Thymus (tissue), 11 donors: ENCODE measurements at regions not wholly inside any gene's neighbourhood (a gene's known extent, or its start where the extent isn't known, plus 50 kb on each side); places are given as distances from the start of the nearest gene placed in this dataset.

Experiments used
- DNase-seq, 9 donors: peaks; one replicate each; pipeline ENCODE4 v3.0.0-alpha.2; 2013; ENCODE audit warnings: low spot score in 9 of 9, low read depth in 6 of 9, missing footprints in 1 of 9
- H3K27ac ChIP-seq, 2 donors: one replicate each; pipeline ENCODE4 v1.5.1; 2013; ENCODE audit warnings: control low read depth in 1 of 2, low read depth in 1 of 2, low read length in 1 of 2, mild to moderate bottlenecking in 1 of 2, moderate library complexity in 1 of 2
- H3K27me3 ChIP-seq, 2 donors: one replicate each; pipeline ENCODE4 v1.5.1; 2013; ENCODE audit warnings: low read length in 1 of 2; ENCODE audit not compliant: control insufficient read depth in 2 of 2, insufficient read depth in 1 of 2
- H3K36me3 ChIP-seq, 2 donors: one replicate each; pipeline ENCODE4 v1.5.1; 2013; ENCODE audit warnings: low read length in 1 of 2, mild to moderate bottlenecking in 1 of 2, moderate library complexity in 1 of 2; ENCODE audit not compliant: control insufficient read depth in 2 of 2, insufficient read depth in 2 of 2
- H3K4me1 ChIP-seq, 2 donors: one replicate each; pipeline ENCODE4 v1.5.1; 2013; ENCODE audit warnings: low read length in 2 of 2; ENCODE audit not compliant: control insufficient read depth in 2 of 2, insufficient read depth in 2 of 2
- H3K4me3 ChIP-seq, 2 donors: one replicate each; pipeline ENCODE4 v1.5.1; 2013; ENCODE audit warnings: low read length in 2 of 2, control low read depth in 1 of 2, mild to moderate bottlenecking in 1 of 2
- H3K9me3 ChIP-seq, 2 donors: one replicate each; pipeline ENCODE4 v1.5.1; 2013; ENCODE audit warnings: low read length in 1 of 2, mild to moderate bottlenecking in 1 of 2; ENCODE audit not compliant: control insufficient read depth in 2 of 2, insufficient read depth in 1 of 2
- WGBS: extraction: QIAGEN DNeasy Blood & Tissue Kit; methylation state at CpG from one replicate; pipeline ENCODE4 v1.1.7; 2013; 5-methylcytosine and 5-hydroxymethylcytosine counted together
- donor health status: healthy.

DNA sequence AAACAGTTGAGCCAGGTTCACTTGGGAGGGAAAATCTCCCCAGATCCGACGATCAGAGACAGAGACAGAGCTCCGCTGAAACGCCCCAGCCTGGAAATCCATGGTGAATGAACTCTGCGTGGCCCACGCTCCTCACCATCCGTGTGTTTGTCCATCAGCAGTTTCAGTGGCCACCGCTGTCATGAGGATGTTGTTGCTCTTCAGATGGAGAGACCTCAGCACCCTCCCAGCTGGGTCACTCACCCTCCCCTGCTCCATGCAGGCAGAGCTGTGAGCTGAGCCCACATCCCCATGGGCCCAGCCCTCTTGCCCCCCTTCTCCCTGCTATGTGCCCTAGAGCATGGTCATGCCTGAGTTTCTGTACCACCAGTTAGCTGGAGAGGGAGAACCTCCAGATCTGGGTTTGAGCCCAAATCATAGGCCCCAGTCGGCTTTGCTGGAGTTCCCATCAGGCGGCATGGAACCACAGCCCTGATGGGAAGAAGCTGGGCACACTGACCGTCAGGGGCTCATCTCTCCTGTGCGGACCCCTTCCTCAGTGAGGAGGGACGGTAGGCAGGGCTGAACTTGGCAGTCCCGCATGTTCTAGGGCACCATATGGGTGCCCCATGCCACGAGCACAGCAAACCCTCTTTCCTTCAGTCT, 154.4 kb upstream of the COL5A1 start:
- Histone ChIP-seq H3K27me3 (peaks cover 0 to 3% of the 10 kb centered on the region in 2 donors), H3K4me3 (no peak overlapping the region), H3K9me3 (no peaks in the 10 kb centered on the region), H3K4me1 (peaks cover 0 to 3% of the 10 kb centered on the region in 2 donors), H3K36me3 (no peaks in the 10 kb centered on the region), H3K27ac (no peak overlapping the region)
- no peak for DNase-seq
- 97% methylated on average over 15 of the region's 15 CpGs for WGBS

DNA sequence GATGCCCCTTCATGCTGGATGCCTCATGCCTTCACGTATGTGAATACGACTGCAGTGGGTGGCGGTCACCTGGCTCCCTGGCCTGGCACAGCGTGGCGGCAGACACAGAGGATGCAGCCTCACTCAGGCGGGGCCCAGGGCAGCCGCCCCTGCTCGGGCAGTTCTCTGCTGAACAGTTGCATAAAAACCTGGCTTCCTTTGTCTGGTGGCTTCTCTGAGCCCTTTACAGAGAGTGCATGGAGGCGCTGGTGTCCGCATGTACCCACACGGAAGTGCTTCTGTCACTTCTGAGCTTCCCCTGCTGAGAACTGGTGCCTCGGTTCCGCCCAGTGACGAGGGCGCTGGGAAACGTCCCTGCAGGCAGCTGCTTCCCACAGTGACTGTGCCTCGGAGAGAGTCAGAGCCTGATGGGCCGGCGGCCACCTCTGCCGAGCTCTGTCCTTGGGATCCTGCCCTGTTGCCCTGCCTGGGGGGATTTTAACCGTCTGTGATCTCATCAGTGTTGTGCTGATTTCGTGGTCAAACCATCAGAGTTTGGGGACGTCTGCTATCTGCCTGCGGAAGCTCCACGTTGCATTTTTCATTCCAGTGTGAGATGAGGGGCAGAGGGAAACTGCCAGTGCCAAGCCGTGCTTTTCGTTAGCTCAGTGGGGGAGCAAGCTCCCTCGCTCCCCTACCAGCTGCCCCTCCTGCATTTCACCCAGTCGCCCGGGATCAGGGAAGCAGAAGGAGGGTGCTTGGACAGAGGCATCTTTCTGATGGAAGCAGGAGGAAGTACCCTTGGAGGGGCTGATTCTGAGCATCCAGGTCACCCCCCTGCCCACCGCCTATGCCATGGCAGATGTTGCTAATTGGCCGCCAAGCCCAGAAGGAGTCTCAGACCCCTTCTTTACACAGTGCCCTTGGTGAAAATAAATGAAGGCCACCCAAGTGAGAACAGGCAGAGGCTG, 153.0 kb upstream of the COL5A1 start:
- Histone ChIP-seq H3K4me3 (no peak overlapping the region), H3K4me1 (peaks cover 6 to 17% of the 10 kb centered on the region in 2 donors), H3K9me3 (peaks cover 0 to 4% of the 10 kb centered on the region in 2 donors), H3K27ac (no peak overlapping the region), H3K27me3 (peaks cover 0 to 3% of the 10 kb centered on the region in 2 donors), H3K36me3 (no peaks in the 10 kb centered on the region)
- 92% methylated on average over 32 of the region's 32 CpGs for WGBS
- DNase-seq, result no peak

DNA sequence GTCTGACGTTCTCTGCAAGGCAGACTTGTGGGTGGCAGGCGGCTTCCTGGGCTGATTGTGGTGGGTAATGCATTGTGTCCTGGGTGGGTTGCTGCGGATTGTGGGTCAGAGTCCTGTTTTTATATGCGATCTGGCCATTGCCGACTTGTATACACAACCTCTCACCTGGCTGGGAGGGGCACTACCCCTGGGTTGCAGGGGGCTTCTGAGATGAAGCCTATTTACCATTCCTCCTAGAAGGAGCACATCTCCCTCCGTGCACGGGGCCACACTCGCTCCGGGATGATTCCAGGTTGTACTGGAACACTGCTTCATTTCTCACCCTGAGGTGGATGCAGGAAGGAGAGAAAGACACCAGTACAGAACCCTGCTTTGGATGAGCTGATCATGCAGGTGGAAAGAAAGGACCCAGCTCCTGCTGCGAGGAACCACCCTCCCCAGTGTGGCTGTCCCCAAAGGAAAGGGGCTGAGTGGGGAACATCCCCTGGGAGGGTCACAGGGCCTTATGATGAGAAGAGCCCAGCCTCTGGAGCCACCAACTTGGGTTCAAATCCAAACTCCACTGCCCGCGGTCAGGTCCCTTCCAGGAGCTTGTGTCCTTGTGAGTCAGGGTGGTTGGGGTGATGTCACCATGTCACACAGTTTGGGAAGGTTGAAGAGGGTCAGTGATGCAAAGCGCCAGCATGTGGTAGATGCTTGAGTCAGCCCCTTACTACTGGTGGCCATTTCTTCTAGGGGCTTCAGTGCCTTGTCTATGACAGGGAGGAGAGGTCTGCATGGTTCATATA, 151.8 kb upstream of the COL5A1 start:
- H3K9me3 ChIP-seq, result peaks cover 0 to 4% of the 10 kb centered on the region in 2 donors
- H3K4me1 ChIP-seq, result peaks cover 12 to 22% of the 10 kb centered on the region in 2 donors
- DNase-seq, result no peak
- no peak overlapping the region for H3K4me3 ChIP-seq
- H3K27ac ChIP-seq, result no peak overlapping the region
- H3K27me3 ChIP-seq, result peaks cover 0 to 6% of the 10 kb centered on the region in 2 donors
- no peaks in the 10 kb centered on the region for H3K36me3 ChIP-seq
- 97% methylated on average over 13 of the region's 13 CpGs for WGBS

DNA sequence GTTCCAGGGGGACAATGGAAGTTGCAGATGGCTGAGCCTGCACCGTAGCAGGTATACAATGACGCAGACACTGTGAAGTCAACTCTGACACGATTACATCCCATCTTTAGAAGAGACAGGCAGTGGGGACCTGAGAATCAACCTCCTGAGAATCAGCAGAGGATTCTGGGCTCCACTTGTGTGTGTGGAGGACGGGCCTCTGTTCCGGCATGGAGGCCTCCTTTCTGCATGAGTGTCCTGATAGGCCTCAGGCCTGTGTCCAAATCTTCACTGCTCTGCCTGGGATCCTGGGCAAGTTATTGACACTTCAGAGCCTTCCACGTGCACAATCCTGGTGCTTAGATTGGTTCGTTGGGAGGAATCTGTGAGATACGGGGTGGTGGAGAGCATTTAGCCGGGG, 151.2 kb upstream of the COL5A1 start:
- H3K4me3 ChIP-seq, result no peak overlapping the region
- 96% methylated on average over 9 of the region's 9 CpGs for WGBS
- H3K9me3 ChIP-seq, result peaks cover 0 to 4% of the 10 kb centered on the region in 2 donors
- H3K4me1 ChIP-seq, result peaks cover 12 to 22% of the 10 kb centered on the region in 2 donors
- peaks cover 0 to 9% of the 10 kb centered on the region in 2 donors for H3K27me3 ChIP-seq
- H3K27ac ChIP-seq, result no peak overlapping the region
- no peak for DNase-seq
- no peaks in the 10 kb centered on the region for H3K36me3 ChIP-seq

DNA sequence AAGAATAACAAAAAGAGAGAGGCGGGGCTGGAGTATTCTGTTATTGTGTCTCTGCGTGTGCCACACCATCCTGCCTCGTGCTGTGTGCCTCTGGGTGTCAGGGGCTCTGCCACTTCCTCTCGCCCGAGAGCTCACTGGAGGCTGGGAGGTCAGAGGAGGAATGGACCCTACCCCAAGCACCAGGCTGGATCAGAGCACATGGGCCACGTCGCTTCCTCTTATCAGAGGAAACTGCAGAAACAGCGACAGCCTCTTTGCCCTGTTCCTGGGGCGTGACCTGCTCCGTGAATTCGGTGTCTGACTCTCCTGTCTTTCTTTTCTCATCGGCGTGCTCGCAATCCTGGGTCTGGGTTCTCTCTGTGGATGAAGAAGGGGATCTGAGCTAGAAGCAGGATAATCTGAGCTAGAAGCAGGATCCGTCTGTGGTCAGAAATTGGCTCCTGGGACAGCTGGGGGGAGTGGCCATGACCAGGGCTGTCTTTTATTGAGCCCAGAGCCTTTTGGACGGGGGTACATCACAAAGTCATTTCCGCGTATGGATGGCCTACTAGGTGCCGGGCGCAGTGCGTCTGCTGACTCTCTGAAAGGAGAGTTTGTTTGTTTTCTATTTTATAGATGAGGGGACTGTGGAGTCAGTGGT, 150.3 kb upstream of the COL5A1 start:
- Histone ChIP-seq H3K9me3 (peaks cover 0 to 4% of the 10 kb centered on the region in 2 donors), H3K36me3 (no peaks in the 10 kb centered on the region), H3K27me3 (peaks cover 1 to 13% of the 10 kb centered on the region in 2 donors), H3K27ac (no peak overlapping the region), H3K4me1 (peaks cover 12 to 22% of the 10 kb centered on the region in 2 donors), H3K4me3 (no peak overlapping the region)
- 78% methylated on average over 21 of the region's 21 CpGs for WGBS
- no peak for DNase-seq

DNA sequence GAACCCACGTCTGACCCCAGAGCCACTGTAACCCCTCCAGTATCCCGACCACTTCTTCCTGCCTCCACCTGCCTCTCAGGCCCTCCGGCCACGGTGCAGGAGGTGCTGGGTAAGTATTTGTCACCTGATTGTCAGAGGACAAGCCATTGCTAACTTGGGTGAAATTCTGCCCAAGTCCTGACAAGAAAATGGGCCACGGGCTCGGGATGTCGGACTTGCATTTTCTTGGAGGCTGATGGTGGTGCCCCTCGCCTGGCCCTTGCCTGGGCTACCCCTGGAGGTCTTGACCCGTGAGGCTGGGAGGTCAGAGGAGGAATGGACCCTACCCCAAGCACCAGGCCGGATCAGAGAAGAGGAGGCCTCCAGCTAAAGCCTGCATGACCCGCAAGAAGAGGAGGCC, 149.7 kb upstream of the COL5A1 start:
- Histone ChIP-seq H3K27ac (no peak overlapping the region), H3K4me1 (peaks cover 12 to 22% of the 10 kb centered on the region in 2 donors)

DNA sequence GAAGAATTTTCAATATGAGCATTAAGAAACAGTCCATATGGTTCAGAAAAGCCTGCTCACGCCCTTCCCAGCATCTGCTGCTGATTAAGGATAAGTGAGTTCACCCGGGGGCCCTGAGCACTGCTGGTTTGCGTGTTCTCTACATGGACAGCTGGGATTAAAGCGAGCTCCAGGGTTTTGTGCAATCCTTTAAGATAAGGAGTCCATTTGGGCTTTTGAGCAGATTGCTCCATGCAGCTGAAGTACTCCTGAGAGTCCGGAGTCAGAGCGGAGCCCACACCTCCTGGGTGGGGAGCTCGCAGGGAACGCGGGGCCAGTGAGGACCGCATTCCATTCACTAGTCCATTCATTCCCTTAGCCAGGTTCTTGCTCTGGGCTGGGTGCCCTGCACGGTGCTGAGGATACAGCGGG, 149.3 kb upstream of the COL5A1 start:
- 93% methylated on average over 12 of the region's 12 CpGs for WGBS
- peaks cover 5 to 17% of the 10 kb centered on the region in 2 donors for H3K27me3 ChIP-seq
- no peak overlapping the region for H3K27ac ChIP-seq
- peaks cover 12 to 22% of the 10 kb centered on the region in 2 donors for H3K4me1 ChIP-seq
- H3K36me3 ChIP-seq, result no peaks in the 10 kb centered on the region
- DNase-seq, result no peak
- peaks cover 0 to 4% of the 10 kb centered on the region in 2 donors for H3K9me3 ChIP-seq
- no peak overlapping the region for H3K4me3 ChIP-seq

More for the DNA sequence above, 149.7 kb upstream of the COL5A1 start:
- 91% methylated on average over 11 of the region's 11 CpGs for WGBS
- Histone ChIP-seq H3K27me3 (peaks cover 5 to 17% of the 10 kb centered on the region in 2 donors), H3K4me3 (no peak overlapping the region), H3K36me3 (no peaks in the 10 kb centered on the region), H3K9me3 (peaks cover 0 to 4% of the 10 kb centered on the region in 2 donors)
- no peak for DNase-seq

DNA sequence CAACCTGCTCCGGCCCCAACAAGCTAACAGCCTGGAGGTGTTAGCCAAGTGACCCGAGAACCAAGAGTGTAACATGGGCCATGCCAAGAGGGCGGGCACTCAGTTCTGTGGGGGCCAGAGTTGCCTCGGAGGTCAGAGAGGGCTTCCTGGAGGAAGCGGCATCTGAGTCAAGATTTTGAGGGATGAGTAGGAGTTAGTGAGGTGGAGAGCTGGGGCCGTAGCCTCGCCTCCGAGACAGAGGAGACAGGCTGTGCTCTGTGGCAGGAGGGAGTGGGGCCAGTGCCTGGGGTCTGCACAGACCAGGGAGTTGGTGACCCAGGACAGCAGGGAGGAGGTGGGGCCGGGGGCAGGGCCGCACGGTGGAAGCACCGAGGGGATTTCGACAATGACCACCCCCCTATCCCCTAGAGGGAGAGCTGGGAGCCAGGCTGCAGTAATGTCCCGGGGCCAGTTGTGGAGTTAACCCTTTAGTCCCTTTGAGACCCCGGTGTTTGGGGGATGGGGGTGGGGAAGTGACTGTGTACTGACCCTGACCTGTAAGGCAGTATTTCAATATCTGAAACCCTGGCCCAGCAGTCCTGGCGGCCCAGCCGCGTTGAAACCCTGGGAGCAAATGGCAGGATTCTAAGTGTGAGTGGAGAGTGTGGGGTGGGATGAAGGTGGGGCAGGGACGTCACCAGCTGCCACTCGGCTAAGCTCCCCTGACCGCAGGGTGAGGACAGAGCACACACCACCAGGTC, 148.7 kb upstream of the COL5A1 start:
- 91% methylated on average over 21 of the region's 21 CpGs for WGBS
- DNase-seq, result no peak
- Histone ChIP-seq H3K9me3 (peaks cover 0 to 4% of the 10 kb centered on the region in 2 donors), H3K4me3 (no peak overlapping the region), H3K4me1 (peaks cover 12 to 22% of the 10 kb centered on the region in 2 donors), H3K27ac (peak overlapping the region in 1 of 2 donors; percentile 26), H3K27me3 (peaks cover 5 to 17% of the 10 kb centered on the region in 2 donors), H3K36me3 (no peaks in the 10 kb centered on the region)
